GM12878 (cell line): ENCODE measurements at regions not wholly inside any gene's neighbourhood (a gene's known extent, or its start where the extent isn't known, plus 50 kb on each side); places are given as distances from the start of the nearest gene placed in this dataset.

Source experiments
- ATAC-seq: fragments of 200-7000 bp; cut with Tn5 transposase; 3 replicates; pipeline ENCODE4 v1.9.1; 2020; ENCODE audit warnings: mild to moderate bottlenecking, moderate library complexity
- BruUV-seq: library from RNA; stranded (reverse); fragments of 400-500 nt; replicated peaks from 2 replicates; lab custom pipeline; 2021; lab: Mats Ljungman, UMichigan
- CTCF ChIA-PET: fragments of 300-600 bp; sonication (Branson Sonifier 250); formaldehyde crosslinking; extraction: SDS; loops from one replicate; lab custom pipeline; 2021; ENCODE audit warnings: inconsistent platforms; lab: Yijun Ruan, JAX
- POLR2A ChIA-PET: fragments of 350-600 bp; formaldehyde crosslinking; extraction: SDS; loops from one replicate; lab custom pipeline; 2021; ENCODE audit warnings: inconsistent platforms; lab: Charles Lee
- RAD21 ChIA-PET: fragments of 300-600 bp; sonication (Branson Sonifier 250); formaldehyde crosslinking; loops from one replicate; lab custom pipeline; 2023; ENCODE audit warnings: antibody characterized with exemption; ENCODE audit not compliant: unreplicated experiment; lab: Charles Lee
- SMC1A ChIA-PET: fragments of 300-600 bp; sonication (Branson Sonifier 250); formaldehyde crosslinking; loops from one replicate; lab custom pipeline; 2023; ENCODE audit not compliant: unreplicated experiment, uncharacterized antibody; lab: Charles Lee
- DNase-seq: peaks from one replicate; pipeline ENCODE4 v3.0.0-alpha.2; 2011; ENCODE audit warnings: low read depth, low spot score
- FAIRE-seq: peaks from 3 replicates; lab custom pipeline; 2011; peaks lifted over from hg19 to GRCh38; lab: Jason Lieb, UNC
- H2AFZ ChIP-seq: 2 replicates; pipeline ENCODE4 v1.6.0; 2011; ENCODE audit warnings: low read depth, low read length, control low read depth; ENCODE audit not compliant: control insufficient read depth
- H3K27ac ChIP-seq: 2 replicates; pipeline ENCODE4 v1.5.1; 2011; ENCODE audit warnings: control low read depth; ENCODE audit not compliant: control insufficient read depth, insufficient read depth
- H3K27me3 ChIP-seq, 2 experiments: replicated peaks in 1 of 2; 2 replicates each; pipeline versions ENCODE4 v1.6.0 to v1.6.1; 2011; ENCODE audit warnings: low read length in 1 of 2; ENCODE audit not compliant: control insufficient read depth in 2 of 2, insufficient read depth in 2 of 2
- H3K36me3 ChIP-seq, 2 experiments: 2 replicates each; pipeline ENCODE4 v1.5.1; 2011; ENCODE audit warnings: low read length in 1 of 2; ENCODE audit not compliant: control insufficient read depth in 2 of 2, insufficient read depth in 2 of 2
- H3K4me1 ChIP-seq: 2 replicates; pipeline ENCODE4 v1.6.1; 2011; ENCODE audit warnings: mild to moderate bottlenecking, low read length, moderate library complexity, mixed read lengths; ENCODE audit not compliant: control insufficient read depth, insufficient read depth
- H3K4me2 ChIP-seq: 2 replicates; pipeline ENCODE4 v1.6.0; 2011; ENCODE audit warnings: control low read depth; ENCODE audit not compliant: control insufficient read depth, insufficient read depth
- H3K4me3 ChIP-seq: fragments of 200-600 bp; sonication (generic); 2 replicates; pipeline ENCODE4 v1.5.1; 2016
- H3K79me2 ChIP-seq: 2 replicates; pipeline ENCODE4 v1.6.0; 2011; ENCODE audit warnings: low read length; ENCODE audit not compliant: control insufficient read depth, insufficient read depth
- H3K9ac ChIP-seq: 2 replicates; pipeline ENCODE4 v1.8.0; 2011; ENCODE audit warnings: low read length, control low read depth, mixed read lengths; ENCODE audit not compliant: control insufficient read depth, insufficient read depth
- H3K9me3 ChIP-seq: replicated peaks from 3 replicates; pipeline ENCODE4 v1.5.1; 2011; ENCODE audit warnings: mild to moderate bottlenecking, low read length; ENCODE audit not compliant: control insufficient read depth, insufficient read depth
- H4K20me1 ChIP-seq: 2 replicates; pipeline ENCODE4 v1.6.0; 2011; ENCODE audit not compliant: control insufficient read depth, insufficient read depth
- BACH1 ChIP-seq: fragments of 450-650 bp; IDR thresholded peaks from 2 replicates; pipeline ENCODE4 v1.6.1; 2017; ENCODE audit warnings: mild to moderate bottlenecking, borderline replicate concordance
- BRCA1 ChIP-seq: IDR thresholded peaks from 2 replicates; pipeline ENCODE4 v1.6.1; 2011; ENCODE audit warnings: low read depth, low read length, improper control_type of control experiment
- CEBPB ChIP-seq, 2 experiments: fragments of 150-350 bp in 1 of 2; IDR thresholded peaks; 2 replicates each; pipeline ENCODE4 v1.6.1; 2012 to 2014; ENCODE audit warnings: low read depth in 2 of 2, low read length in 2 of 2, borderline replicate concordance in 1 of 2, inconsistent platforms in 1 of 2
- HDAC2 ChIP-seq: fragments of 200-600 bp; sonication (generic); IDR thresholded peaks from 2 replicates; pipeline ENCODE4 v1.6.1; 2017
- KAT2A ChIP-seq: conservative IDR thresholded peaks from 2 replicates; pipeline ENCODE4 v1.6.1; 2011; ENCODE audit warnings: low read depth, low read length; ENCODE audit not compliant: control insufficient read depth
- NRF1 ChIP-seq: conservative IDR thresholded peaks from 2 replicates; pipeline ENCODE4 v1.6.1; 2011; ENCODE audit warnings: mild to moderate bottlenecking, low read depth, low read length, improper control_type of control experiment
- POLR2AphosphoS2 ChIP-seq: IDR thresholded peaks from 2 replicates; pipeline ENCODE4 v1.6.1; 2011; ENCODE audit warnings: low read depth, mild to moderate bottlenecking, low read length, improper control_type of control experiment, moderate library complexity
- TAF1 ChIP-seq: IDR thresholded peaks from 2 replicates; pipeline ENCODE4 v1.6.1; 2011; ENCODE audit warnings: mild to moderate bottlenecking, low read depth, low read length, borderline replicate concordance
- WRNIP1 ChIP-seq: IDR thresholded peaks from 2 replicates; pipeline ENCODE4 v1.6.1; 2011; ENCODE audit warnings: low read depth, low read length, improper control_type of control experiment, borderline replicate concordance
- ZNF24 ChIP-seq: fragments of 450-650 bp; IDR thresholded peaks from 2 replicates; pipeline ENCODE4 v1.6.1; 2017; ENCODE audit warnings: antibody characterized with exemption, mild to moderate bottlenecking
- WGBS: methylation state at CpG from one replicate; pipeline ENCODE4 v1.1.6; 2016; ENCODE audit warnings: low lambda C conversion rate; ENCODE audit not compliant: insufficient replicate concordance, insufficient coverage; ENCODE audit errors: missing lambda C conversion rate; 5-methylcytosine and 5-hydroxymethylcytosine counted together
- in situ Hi-C: fragments of 300-500 bp; cut with MboI; formaldehyde crosslinking; loops from 9 replicates; pipeline ENCODE4 v1.14.3; 2018; ENCODE audit warnings: mixed read lengths
- intact Hi-C: fragments of 100-400 bp; cut with micrococcal nuclease; formaldehyde crosslinking; loops from one replicate; pipeline ENCODE4 v1.14.2; 2022; ENCODE audit not compliant: unreplicated experiment
- TF ChIP-seq, protein P1 (sequence below): IDR thresholded peaks from 2 replicates; pipeline ENCODE4 v1.6.1; 2011; ENCODE audit warnings: borderline replicate concordance, low read depth, mild to moderate bottlenecking, moderate library complexity, low read length; ENCODE audit not compliant: insufficient read depth, poor library complexity, severe bottlenecking

DNA sequence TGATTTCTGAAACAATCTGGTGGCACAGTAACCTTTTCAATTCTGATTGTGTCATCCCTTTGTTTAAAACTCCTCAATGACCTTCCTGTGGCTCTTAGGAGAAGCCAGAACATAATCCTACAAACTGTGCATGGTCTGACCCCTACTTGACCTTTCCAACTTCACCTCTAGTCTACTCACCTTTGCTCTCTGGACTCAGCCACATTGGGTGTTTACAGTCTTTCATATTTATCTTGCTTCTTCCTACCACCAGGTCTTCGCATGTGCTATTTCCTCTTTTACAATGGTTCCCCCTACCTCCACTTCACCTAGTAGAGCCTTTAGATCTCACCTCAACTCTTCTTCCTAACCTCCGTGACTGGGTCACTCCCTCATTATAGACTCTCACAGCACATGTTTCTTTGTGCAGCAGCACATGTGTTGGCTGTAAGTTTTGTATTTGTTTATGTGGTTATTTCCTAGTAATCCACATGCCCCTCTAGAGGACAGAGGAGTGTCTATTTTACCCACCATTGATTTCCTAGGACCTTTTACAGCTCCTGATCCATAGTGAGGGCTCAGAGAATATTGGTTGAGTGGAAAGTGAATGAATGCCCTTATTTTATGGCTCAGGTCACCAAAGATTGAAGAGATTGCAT, 320.8 kb upstream of the MEIS1 start:
- H3K4me3 ChIP-seq: no peak overlapping the region
- RAD21 ChIA-PET: no interaction called here
- no peaks in the 10 kb centered on the region for H3K4me1 ChIP-seq
- no peak overlapping the region for H3K4me2 ChIP-seq
- POLR2A ChIA-PET: no interaction called here
- no peaks in the 10 kb centered on the region; the same call in 2 of the 3 replicates for H3K9me3 ChIP-seq
- DNase-seq (no peak), ATAC-seq (no peak), FAIRE-seq (no peak)
- in situ Hi-C loops (no loop called here), intact Hi-C loops (no loop called here)
- no peak overlapping the region for H3K9ac ChIP-seq
- H2AFZ ChIP-seq: no peak overlapping the region
- WGBS: 9% methylated on average over 2 of the region's 2 CpGs
- SMC1A ChIA-PET: interaction anchor here (0.6 kb wide), 1 partner anchor 13 kb away, joined by 3 read pairs; no protein-coding TSS in a partner anchor
- TF ChIP-seq ZNF24 (no peak), BRCA1 (no peak), CEBPB (IDR thresholded peaks at IDR 0.05; ENCODE audit: borderline replicate concordance in 1 of 2, low read depth in 2 of 2, low read length in 2 of 2) (no peak), TAF1 (no peak), POLR2AphosphoS2 (no peak), NRF1 (no peak), WRNIP1 (no peak), BACH1 (no peak), KAT2A (no peak), HDAC2 (no peak)
- TF ChIP-seq, protein P1, sequence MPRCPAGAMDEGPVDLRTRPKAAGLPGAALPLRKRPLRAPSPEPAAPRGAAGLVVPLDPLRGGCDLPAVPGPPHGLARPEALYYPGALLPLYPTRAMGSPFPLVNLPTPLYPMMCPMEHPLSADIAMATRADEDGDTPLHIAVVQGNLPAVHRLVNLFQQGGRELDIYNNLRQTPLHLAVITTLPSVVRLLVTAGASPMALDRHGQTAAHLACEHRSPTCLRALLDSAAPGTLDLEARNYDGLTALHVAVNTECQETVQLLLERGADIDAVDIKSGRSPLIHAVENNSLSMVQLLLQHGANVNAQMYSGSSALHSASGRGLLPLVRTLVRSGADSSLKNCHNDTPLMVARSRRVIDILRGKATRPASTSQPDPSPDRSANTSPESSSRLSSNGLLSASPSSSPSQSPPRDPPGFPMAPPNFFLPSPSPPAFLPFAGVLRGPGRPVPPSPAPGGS: no peak
- H3K27me3 ChIP-seq: no peaks in the 10 kb centered on the region
- CTCF ChIA-PET: no interaction called here
- BruUV-seq: no TSS peak
- no peaks in the 10 kb centered on the region for H4K20me1 ChIP-seq
- H3K36me3 ChIP-seq: no peaks in the 10 kb centered on the region
- H3K27ac ChIP-seq: no peak overlapping the region
- H3K79me2 ChIP-seq: no peaks in the 10 kb centered on the region
